SKM-1 treated with dmso at 0.1 percent for 144 hours (cell line): ENCODE measurements at regions not wholly inside any gene's neighbourhood (a gene's known extent, or its start where the extent isn't known, plus 50 kb on each side); places are given as distances from the start of the nearest gene placed in this dataset.

Experiments
- DNase-seq: peaks from one replicate; lab custom pipeline; 2025; ENCODE audit not compliant: unreplicated experiment; lab: John Stamatoyannopoulos, UW

GRCh38 chr7:35454575-35455385 lies 200.9 kb upstream of the TBX20 start:
- DNase-seq: no peak

- DNase-seq: no peak
Observed at GRCh38 chr7:35450456-35451214, 196.7 kb upstream of the TBX20 start.

- no peak for DNase-seq
Observed at GRCh38 chr7:35448486-35448885, 194.6 kb upstream of the TBX20 start.

GRCh38 chr7:35446091-35446490 lies 192.2 kb upstream of the TBX20 start:
- DNase-seq: no peak

GRCh38 chr7:35437619-35438275 lies 183.8 kb upstream of the TBX20 start:
- DNase-seq: no peak

- no peak for DNase-seq
Observed at GRCh38 chr7:35436452-35436851, 182.6 kb upstream of the TBX20 start.

GRCh38 chr7:35430547-35431153 lies 176.8 kb upstream of the TBX20 start:
- no peak for DNase-seq

GRCh38 chr7:35424869-35425495 lies 171.1 kb upstream of the TBX20 start:
- DNase-seq: peak; percentile 32

- DNase-seq: no peak
Observed at GRCh38 chr7:35424440-35424839, 170.5 kb upstream of the TBX20 start.

GRCh38 chr7:35422715-35423114 lies 168.8 kb upstream of the TBX20 start:
- DNase-seq: no peak

GRCh38 chr7:35420656-35421055 lies 166.8 kb upstream of the TBX20 start:
- no peak for DNase-seq

- no peak for DNase-seq
Observed at GRCh38 chr7:35419391-35419755, 165.5 kb upstream of the TBX20 start.

- DNase-seq: no peak
Observed at GRCh38 chr7:35418716-35419390, 165.0 kb upstream of the TBX20 start.

- no peak for DNase-seq
Observed at GRCh38 chr7:35416568-35416967, 162.7 kb upstream of the TBX20 start.

GRCh38 chr7:35415411-35415822 lies 161.5 kb upstream of the TBX20 start:
- DNase-seq: no peak

GRCh38 chr7:35411331-35411730 lies 157.4 kb upstream of the TBX20 start:
- DNase-seq: no peak

GRCh38 chr7:35405461-35405860 lies 151.6 kb upstream of the TBX20 start:
- DNase-seq: no peak

GRCh38 chr7:35401217-35401879 lies 147.4 kb upstream of the TBX20 start:
- no peak for DNase-seq

- no peak for DNase-seq
Observed at GRCh38 chr7:35399840-35400239, 145.9 kb upstream of the TBX20 start.

- no peak for DNase-seq
Observed at GRCh38 chr7:35399216-35399615, 145.3 kb upstream of the TBX20 start.
